Neural cell (in vitro differentiated cells): ENCODE measurements at regions not wholly inside any gene's neighbourhood (a gene's known extent, or its start where the extent isn't known, plus 50 kb on each side); places are given as distances from the start of the nearest gene placed in this dataset.

Source experiments
- EP300 ChIP-seq: fragments of 450-650 bp; conservative IDR thresholded peaks from 2 replicates; pipeline ENCODE4 v1.6.1; 2014; ENCODE audit warnings: antibody characterized with exemption, mild to moderate bottlenecking, moderate library complexity; ENCODE audit not compliant: poor library complexity, severe bottlenecking
- EZH2 ChIP-seq: fragments of 200-600, 300-800 bp; shearing (Covaris generic), sonication (generic); IDR thresholded peaks from 2 replicates; pipeline ENCODE4 v1.6.1; 2014; ENCODE audit warnings: antibody characterized with exemption, low read length, borderline replicate concordance, mild to moderate bottlenecking; ENCODE audit not compliant: insufficient read depth, poor library complexity, severe bottlenecking
- POLR2AphosphoS5 ChIP-seq: IDR thresholded peaks from 2 replicates; pipeline ENCODE4 v1.6.1; 2012
- TF ChIP-seq, protein P1 (sequence below): fragments of 450-650 bp; IDR thresholded peaks from 2 replicates; pipeline ENCODE4 v1.5.1; 2014; ENCODE audit warnings: antibody characterized with exemption, mild to moderate bottlenecking, moderate library complexity; ENCODE audit not compliant: poor library complexity, severe bottlenecking

DNA sequence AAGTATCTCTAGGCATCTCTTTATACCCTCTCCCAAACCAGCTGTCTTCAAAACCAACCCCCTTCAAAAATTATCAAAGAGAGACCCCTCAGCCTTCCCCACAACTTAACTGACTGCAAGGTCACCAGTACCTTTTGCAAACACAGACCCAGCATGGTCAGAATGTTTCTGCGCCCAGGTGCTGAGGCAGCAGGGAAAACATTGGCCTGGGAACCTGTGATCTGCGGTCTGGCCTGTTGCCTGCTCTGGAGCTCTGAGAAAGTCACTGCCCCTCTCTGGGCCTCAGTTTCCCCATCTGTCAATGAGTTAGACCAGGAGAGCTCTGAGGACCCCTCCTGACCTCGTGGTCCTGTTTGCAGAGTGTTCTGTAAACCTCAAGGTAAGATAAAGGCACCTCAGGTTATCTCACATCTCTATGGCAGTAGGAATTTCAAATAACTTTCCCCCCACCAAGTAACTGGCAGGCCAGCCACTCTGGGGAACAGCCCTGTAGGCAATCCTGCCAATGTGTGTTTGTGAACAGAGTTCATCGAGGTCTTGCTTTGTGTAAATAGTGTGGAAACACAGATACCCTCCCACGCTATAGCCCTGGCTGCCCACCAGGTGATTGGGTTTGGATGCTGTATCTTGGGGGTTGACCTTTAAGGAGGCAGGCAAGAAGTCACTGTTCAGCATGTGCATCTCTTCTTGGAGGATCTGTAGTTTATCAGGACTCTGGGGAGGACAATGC is 50.0 kb upstream of the SMAD6 start:
- TF ChIP-seq, protein P1, sequence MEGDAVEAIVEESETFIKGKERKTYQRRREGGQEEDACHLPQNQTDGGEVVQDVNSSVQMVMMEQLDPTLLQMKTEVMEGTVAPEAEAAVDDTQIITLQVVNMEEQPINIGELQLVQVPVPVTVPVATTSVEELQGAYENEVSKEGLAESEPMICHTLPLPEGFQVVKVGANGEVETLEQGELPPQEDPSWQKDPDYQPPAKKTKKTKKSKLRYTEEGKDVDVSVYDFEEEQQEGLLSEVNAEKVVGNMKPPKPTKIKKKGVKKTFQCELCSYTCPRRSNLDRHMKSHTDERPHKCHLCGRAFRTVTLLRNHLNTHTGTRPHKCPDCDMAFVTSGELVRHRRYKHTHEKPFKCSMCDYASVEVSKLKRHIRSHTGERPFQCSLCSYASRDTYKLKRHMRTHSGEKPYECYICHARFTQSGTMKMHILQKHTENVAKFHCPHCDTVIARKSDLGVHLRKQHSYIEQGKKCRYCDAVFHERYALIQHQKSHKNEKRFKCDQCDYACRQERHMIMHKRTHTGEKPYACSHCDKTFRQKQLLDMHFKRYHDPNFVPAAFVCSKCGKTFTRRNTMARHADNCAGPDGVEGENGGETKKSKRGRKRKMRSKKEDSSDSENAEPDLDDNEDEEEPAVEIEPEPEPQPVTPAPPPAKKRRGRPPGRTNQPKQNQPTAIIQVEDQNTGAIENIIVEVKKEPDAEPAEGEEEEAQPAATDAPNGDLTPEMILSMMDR = no peak
- no peak for TF ChIP-seq EZH2
- no peak for TF ChIP-seq EP300
- no peak for TF ChIP-seq POLR2AphosphoS5
